ENCODE measurements at regions not wholly inside any gene's neighbourhood (a gene's known extent, or its start where the extent isn't known, plus 50 kb on each side); places are given as distances from the start of the nearest gene placed in this dataset.

GRCh38 chr5:82794876-82795275 lies 282.3 kb downstream of the TMEM167A start:
- Mint-ChIP-seq H3K36me3 (ENCODE audit: low read depth) (no peaks in the 10 kb centered on the region), H3K27ac (ENCODE audit: unreplicated experiment) (no peak overlapping the region), H3K9me3 (peaks cover 8% of the 10 kb centered on the region), H3K27me3 (ENCODE audit: low read depth) (no peaks in the 10 kb centered on the region), H3K4me1 (peaks cover 11% of the 10 kb centered on the region), H3K4me3 (no peak overlapping the region)
- no peak for DNase-seq (ENCODE audit: low read depth, low spot score)
- TF ChIP-seq, protein P1, sequence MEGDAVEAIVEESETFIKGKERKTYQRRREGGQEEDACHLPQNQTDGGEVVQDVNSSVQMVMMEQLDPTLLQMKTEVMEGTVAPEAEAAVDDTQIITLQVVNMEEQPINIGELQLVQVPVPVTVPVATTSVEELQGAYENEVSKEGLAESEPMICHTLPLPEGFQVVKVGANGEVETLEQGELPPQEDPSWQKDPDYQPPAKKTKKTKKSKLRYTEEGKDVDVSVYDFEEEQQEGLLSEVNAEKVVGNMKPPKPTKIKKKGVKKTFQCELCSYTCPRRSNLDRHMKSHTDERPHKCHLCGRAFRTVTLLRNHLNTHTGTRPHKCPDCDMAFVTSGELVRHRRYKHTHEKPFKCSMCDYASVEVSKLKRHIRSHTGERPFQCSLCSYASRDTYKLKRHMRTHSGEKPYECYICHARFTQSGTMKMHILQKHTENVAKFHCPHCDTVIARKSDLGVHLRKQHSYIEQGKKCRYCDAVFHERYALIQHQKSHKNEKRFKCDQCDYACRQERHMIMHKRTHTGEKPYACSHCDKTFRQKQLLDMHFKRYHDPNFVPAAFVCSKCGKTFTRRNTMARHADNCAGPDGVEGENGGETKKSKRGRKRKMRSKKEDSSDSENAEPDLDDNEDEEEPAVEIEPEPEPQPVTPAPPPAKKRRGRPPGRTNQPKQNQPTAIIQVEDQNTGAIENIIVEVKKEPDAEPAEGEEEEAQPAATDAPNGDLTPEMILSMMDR (conservative IDR thresholded peaks at IDR 0.05), result no peak

DNA sequence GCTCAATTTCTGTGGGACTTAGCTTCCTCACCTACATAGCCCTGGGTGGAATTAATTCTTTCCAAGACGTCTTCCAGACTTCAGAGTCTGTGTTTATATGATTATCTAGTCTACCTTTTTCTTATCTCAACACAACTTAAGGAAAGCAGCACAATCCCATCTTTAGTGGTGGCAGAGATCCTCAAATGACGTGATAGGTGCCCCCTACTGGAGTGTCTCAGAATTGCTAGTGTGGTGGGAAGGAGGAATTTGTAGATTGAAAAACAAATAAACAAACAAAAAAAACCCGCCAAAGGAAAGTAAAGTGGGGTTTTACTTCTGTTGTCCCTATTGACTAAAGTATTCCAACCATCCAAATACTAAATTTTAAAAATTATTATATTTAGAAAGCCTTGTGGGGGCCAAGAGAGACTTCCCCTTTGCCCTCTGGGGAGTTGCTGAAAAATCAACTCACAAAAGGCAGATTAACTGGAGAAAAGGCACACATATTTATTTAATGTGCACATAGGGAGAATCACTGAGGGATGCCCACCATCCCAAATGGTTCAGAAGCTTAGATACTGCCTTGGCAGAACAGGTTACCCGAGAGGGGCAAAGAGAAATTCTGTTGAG lies 283.3 kb downstream of the TMEM167A start:
- H3K36me3 Mint-ChIP-seq (ENCODE audit: low read depth), result no peaks in the 10 kb centered on the region
- H3K4me3 Mint-ChIP-seq, result no peak overlapping the region
- DNase-seq (ENCODE audit: low read depth, low spot score), result peak; percentile 36
- no peaks in the 10 kb centered on the region for H3K27me3 Mint-ChIP-seq (ENCODE audit: low read depth)
- H3K27ac Mint-ChIP-seq (ENCODE audit: unreplicated experiment), result no peak overlapping the region
- peaks cover 6% of the 10 kb centered on the region for H3K4me1 Mint-ChIP-seq
- H3K9me3 Mint-ChIP-seq, result peaks cover 8% of the 10 kb centered on the region
- TF ChIP-seq, protein P1 (conservative IDR thresholded peaks at IDR 0.05), result peak; percentile 69

DNA sequence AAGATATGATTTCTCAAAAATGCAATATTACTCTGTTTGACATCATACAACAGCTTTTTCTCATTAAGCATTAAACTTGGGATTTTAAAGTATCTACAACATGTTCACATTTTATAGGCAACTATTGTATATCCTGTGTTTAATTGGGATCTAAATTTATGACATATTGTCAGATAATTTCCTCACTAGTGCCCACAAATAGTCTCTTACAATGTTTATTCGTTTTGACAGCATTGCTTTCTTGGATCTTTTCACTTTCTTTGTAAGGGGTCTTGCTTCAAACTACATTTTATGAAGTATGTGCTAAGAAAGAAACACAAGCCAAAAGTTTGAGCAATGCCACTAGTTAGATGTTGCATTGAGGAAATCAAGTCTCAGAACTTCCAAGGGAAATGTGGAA lies 285.1 kb downstream of the TMEM167A start:
- Mint-ChIP-seq H3K9me3 (peaks cover 8% of the 10 kb centered on the region), H3K36me3 (ENCODE audit: low read depth) (no peaks in the 10 kb centered on the region), H3K27me3 (ENCODE audit: low read depth) (no peaks in the 10 kb centered on the region), H3K4me1 (peaks cover 6% of the 10 kb centered on the region), H3K4me3 (no peak overlapping the region), H3K27ac (ENCODE audit: unreplicated experiment) (no peak overlapping the region)
- no peak for DNase-seq (ENCODE audit: low read depth, low spot score)
- TF ChIP-seq, protein P1 (conservative IDR thresholded peaks at IDR 0.05), result no peak

DNA sequence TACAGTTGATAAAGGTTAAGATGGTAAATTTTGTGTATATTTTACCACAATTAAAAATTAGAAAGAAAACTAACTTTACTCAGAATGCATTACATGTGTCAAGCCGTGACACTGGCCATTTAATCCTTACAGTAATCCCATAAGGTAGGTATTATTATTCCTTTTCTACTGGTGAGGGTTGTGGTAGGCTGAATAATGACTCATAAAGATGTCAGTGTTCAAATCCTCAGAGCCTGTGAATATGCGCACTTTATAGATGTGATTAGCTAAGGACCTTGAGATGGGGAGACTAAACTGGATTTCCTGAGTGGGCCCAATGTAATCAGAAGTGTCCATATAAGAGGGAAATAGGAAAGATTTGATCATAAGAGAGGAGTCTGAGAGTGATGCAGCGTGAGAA lies 288.1 kb downstream of the TMEM167A start:
- H3K9me3 Mint-ChIP-seq, result peaks cover 8% of the 10 kb centered on the region
- H3K27me3 Mint-ChIP-seq (ENCODE audit: low read depth), result no peaks in the 10 kb centered on the region
- peaks cover under 1% of the 10 kb centered on the region for H3K4me1 Mint-ChIP-seq

DNA sequence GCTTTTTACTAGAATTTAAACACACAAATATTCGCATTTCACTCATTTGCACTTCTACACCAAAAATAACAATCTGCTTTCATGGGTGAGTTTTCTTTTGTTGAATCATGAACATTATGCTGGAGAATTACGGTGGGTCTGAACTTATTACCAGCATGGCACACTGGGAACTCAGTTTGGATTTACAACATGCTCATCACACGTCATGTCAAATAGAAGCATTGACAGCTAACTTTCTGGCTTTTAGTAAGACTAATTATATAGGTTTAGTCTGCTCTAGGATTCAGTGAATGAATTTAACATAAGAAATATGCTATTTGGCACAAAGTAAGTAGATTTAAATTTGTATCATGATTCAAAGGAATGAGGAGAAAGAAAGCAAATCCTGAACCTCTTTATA lies 290.4 kb downstream of the TMEM167A start:
- Mint-ChIP-seq H3K27ac (ENCODE audit: unreplicated experiment) (no peak overlapping the region), H3K4me3 (no peak overlapping the region), H3K4me1 (no peaks in the 10 kb centered on the region), H3K27me3 (ENCODE audit: low read depth) (no peaks in the 10 kb centered on the region), H3K36me3 (ENCODE audit: low read depth) (no peaks in the 10 kb centered on the region), H3K9me3 (no peaks in the 10 kb centered on the region)
- TF ChIP-seq, protein P1 (conservative IDR thresholded peaks at IDR 0.05), result no peak
- DNase-seq (ENCODE audit: low read depth, low spot score), result no peak

More for the DNA sequence above, 288.1 kb downstream of the TMEM167A start:
- Mint-ChIP-seq H3K4me3 (no peak overlapping the region), H3K27ac (ENCODE audit: unreplicated experiment) (no peak overlapping the region), H3K36me3 (ENCODE audit: low read depth) (no peaks in the 10 kb centered on the region)
- DNase-seq (ENCODE audit: low read depth, low spot score), result no peak
- TF ChIP-seq, protein P1 (conservative IDR thresholded peaks at IDR 0.05), result no peak

Data from neural crest cell (in vitro differentiated cells).